NCI-H1417 (cell line): ENCODE measurements at regions not wholly inside any gene's neighbourhood (a gene's known extent, or its start where the extent isn't known, plus 50 kb on each side); places are given as distances from the start of the nearest gene placed in this dataset.
"Not testable (repeated sequence)": the region's sequence is repeated elsewhere in the genome, so short reads cannot be mapped to it uniquely, and the experiment has no call there.

ENCODE experiments used
- DNase-seq, 3 experiments: peaks; one replicate each; lab custom pipeline; 2025; lab: John Stamatoyannopoulos, UW

DNA sequence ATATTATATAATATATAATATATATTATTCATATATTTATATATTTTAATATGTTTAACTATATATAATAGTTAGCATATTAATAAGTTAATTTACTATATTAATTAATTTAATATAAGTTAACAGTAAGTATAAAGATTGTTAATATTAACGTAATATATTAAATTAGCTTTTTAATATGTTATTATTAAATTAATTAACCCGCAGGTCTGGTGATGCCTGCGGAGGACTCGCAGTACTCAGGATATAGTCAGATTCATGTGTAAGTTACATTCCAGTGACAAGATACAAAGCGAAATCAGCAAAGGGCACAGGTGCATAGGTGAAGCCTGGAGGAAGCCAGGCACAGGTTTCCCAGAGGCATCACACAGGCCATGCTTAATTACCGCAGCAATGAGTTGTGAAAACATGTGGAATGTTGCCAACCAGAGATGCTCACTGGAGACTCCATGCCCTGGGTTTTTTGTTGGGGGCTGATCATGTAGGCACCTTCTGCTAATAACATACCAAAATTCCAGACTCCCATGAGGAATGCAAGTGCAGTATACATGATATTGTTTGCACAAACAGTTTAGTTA lies 130.4 kb upstream of the MPHOSPH6 start:
- peak in 1 of 3 experiments; percentile 4 for DNase-seq

GRCh38 chr16:82298472-82298871 lies 128.4 kb upstream of the MPHOSPH6 start:
- no peak for DNase-seq

DNA sequence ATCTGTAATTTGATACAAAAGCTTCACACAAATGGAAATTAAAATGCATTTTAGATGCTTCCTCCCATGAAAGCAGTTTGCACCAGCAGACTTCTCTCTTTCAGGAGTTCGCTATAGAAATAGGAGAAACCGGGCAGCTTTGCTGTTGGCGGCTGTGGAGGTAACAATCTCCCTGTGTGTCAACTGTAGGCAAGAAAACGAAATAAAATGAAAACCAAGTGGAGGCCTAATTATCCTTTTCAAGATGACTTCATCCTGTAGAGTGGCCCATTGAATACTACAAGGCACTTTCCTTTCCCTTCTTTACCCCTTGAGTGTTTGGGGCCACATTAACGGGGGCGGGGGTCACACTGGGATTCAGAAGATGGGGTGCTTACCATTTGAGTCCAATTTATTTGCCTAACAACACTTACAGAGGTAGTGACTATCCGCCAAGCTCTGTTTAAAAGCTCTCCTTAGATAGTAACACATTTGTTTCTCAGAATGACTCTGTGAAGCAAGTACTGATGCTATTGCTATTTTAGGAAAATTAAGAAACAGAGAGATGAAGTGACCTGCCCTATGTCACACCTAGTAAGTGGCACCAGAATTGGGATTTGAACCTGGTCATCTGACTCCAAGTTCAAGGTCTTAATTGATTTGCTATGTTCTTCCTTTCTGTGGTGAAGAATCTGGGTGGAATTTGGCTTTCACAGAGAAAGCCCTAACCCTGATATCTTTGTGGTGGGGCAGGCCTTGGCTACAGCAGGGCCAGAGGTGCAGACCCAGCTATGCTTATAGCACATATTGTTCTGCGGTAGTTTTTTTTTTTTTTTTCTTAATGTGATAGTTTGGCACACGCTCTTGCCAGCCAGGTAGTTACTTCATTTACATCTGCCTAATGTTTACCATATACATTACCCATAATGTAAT lies 125.5 kb upstream of the MPHOSPH6 start:
- no peak for DNase-seq

DNA sequence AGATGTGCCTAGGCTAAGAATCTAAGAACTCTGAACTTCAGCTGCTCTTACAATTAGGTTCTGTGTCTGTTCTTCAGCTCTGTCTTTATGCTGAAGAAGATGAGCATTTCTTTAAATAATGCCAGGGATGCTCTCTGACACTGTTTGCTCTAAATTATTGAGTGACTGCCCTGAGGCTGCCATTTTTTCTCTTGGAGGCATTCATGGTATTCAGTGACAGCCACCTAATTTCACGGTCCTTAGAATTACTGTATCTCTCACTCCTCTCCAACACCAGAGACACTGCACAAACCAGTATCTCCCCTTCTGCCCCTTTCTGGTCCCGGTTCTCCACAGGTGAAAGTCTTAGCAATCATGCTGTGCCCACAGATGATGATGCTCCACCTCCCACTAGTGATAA lies 123.6 kb upstream of the MPHOSPH6 start:
- no peak for DNase-seq

- no peak for DNase-seq
Measured at GRCh38 chr16:82287937-82288336, 117.9 kb upstream of the MPHOSPH6 start.

DNA sequence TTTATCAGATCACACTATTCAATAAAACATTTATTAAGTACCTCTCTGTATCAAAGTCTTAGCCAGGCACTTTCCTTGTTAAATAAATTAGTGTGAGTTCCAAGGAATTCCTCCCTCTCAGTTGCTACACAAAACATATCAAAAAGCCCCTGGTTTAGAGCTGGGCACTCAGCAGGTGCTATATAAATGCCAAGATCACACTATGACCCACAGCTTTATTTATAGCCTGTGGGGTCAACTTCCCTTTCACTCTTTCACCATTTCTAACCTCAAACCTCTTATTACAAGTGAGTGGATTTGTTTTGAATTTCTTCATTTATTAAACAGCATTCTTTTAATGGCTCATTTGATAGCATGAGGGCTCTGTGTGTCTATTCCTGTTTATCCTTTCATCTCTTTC lies 112.6 kb upstream of the MPHOSPH6 start:
- no peak for DNase-seq

DNA sequence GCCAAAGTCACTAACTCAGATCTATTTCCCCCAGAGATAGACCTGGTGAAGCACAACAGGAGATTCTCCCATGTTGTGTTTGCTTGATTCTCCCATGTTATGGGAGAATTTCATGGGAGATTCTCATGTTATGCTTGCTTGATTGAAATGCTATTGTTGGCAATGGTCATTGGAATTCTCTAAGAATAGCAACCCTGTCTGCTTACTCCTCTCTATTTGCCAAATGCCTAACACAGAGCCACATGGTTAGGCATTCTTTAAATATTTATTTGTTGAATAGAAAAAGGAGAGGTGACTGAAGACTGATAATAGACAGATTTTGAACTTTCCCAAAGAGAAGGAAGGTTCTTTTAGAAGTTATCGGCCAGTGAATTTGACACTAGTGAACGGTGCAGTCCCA lies 111.5 kb upstream of the MPHOSPH6 start:
- DNase-seq: no peak

DNA sequence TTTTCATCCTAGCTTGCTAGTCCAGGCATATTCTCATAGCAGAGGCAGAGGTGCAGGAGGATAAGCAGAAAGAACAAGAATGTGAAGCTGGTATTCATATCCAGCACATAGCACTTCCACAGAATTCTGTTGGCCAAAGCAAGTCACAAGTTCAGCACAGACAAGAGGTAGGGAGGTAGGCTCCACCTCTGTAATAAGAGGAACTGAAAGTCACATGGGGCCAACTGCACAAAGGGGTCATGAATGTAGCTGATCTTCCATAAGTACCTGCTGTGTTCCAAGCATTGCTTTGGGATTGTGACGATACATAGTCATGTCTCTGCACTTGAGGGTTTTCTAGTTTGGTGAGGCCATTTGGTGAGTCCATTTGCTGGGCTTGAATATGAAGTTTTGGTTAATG lies 110.8 kb upstream of the MPHOSPH6 start:
- DNase-seq: no peak

DNA sequence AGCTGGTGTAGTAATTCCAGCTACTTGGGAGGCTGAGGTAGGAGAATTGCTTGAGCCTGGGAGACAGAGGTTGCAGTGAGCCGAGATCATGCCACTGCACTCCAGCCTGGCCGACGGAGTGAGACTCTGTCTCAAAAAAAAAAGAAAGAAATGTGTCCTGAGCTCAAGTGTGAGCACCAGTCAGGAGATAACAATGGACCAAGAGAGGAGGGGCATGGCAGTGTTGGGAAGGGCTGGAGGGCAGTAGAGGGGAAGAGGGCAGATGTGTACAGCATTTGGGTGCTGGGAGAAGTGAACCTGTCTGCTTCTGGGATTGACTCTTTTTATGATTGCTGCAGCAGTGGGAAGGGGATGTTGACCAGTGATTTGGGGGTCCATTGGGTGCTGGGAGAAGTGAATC lies 105.3 kb upstream of the MPHOSPH6 start:
- not testable (repeated sequence) for DNase-seq

GRCh38 chr16:82271636-82272035 lies 101.6 kb upstream of the MPHOSPH6 start:
- peak in 1 of 3 experiments; percentile 7 for DNase-seq

- not testable (repeated sequence) for DNase-seq
Measured at GRCh38 chr16:82267675-82268074, 97.7 kb upstream of the MPHOSPH6 start.

DNA sequence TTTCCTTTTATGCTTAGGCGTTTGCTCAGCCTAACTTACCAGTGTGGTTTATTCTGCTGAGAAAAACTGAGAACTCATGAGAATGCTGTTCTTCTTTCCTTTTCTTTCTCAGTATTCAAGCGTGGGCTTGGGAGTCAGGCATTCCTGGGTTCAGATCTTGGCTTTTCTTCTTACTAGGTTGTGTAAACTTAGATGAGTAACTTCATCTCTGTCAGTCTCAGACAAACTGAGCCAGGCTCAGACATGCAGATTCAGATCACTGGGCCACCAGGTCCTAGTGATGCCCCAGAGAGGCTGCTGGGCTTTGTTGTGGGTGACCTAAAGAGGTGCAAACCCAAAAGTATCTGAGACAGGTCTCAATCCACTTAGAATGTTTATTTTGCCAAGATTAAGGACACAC lies 95.8 kb upstream of the MPHOSPH6 start:
- no peak for DNase-seq

GRCh38 chr16:82264756-82265155 lies 94.7 kb upstream of the MPHOSPH6 start:
- peak in 2 of 3 experiments; percentile 6 to 71 for DNase-seq

GRCh38 chr16:82263521-82264143 lies 93.6 kb upstream of the MPHOSPH6 start:
- peak; percentile 21 to 77 (median 57) for DNase-seq

DNA sequence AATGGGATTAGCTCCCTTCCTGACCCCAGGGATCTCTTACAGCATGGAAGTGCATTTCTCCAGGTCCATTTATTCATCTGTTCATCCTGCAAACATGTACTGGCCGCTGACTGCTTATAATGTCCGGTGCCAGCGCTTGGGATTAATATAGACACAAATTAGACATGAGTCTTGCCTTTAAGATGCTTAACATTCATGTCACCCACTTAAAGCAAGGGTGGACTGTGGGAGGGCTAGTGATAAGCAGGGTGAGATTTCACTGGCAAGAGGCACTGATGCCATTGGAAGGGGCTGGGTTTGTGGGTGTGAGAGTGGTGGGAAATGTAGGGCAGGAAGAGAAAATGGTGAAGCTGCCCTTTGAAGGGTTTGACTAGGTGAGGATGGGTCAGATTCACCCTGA lies 92.2 kb upstream of the MPHOSPH6 start:
- DNase-seq: no peak

- no peak for DNase-seq
Measured at GRCh38 chr16:82260212-82260795, 90.3 kb upstream of the MPHOSPH6 start.

DNA sequence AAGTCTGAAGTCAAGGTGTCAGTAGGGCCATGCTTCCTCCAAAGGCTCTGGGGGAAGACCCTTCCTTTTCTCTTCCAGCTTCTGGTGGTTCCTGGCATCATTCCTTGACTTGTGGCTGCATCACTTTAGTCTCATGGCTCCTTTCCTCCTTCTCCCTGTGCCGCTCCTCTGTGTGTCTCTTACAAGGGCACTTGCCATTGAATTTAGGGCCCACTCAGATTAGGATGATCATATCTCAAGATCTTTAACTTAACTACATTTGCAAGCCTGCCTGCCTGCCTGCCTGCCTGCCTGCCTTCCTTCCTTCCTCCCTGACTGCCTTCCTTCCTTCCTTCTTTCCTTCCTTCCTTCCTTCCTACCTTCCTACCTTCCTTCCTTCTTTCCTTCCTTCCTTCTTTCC lies 89.7 kb upstream of the MPHOSPH6 start:
- DNase-seq: no peak

DNA sequence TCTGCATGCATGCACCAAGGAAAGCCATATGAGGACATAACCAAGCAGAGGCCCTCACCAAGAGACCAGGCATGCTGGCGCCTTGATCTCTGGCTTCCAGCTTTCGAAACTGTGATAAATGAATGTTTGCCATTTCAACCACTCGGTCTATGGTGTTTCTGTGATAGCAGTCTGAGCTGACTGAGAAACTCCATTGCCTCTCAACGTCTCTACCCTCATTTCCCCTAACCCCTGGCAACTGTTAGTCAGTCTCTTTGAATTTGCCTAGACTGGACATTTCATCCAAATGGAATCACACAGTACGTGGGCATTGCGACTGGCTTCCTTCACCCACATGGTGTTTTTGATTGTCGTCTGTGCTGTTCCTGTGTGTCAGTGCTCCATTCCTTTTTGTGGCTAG lies 88.0 kb upstream of the MPHOSPH6 start:
- DNase-seq: no peak

GRCh38 chr16:82252582-82252981 lies 82.6 kb upstream of the MPHOSPH6 start:
- DNase-seq: no peak

DNA sequence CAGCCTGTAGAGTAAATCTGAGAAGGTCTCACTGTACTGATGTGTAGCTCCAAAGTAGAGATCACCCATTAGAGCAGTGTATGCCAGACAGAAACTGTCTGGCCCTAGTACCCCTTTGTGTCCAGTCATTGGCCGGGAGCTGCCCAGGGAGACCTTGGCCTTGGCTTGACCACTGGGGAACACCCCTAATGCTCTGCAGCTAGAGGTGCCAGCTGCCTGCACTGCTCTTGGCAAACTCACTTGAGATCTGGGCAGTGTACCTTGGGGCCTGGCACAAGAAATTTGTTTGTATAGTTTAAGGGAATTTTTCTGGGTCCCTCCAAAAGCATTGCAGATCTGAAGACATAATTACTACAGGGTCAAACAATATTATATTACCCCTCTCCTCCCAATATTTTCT lies 78.7 kb upstream of the MPHOSPH6 start:
- DNase-seq: no peak

- no peak for DNase-seq
Measured at GRCh38 chr16:82248012-82248656, 78.1 kb upstream of the MPHOSPH6 start.

DNA sequence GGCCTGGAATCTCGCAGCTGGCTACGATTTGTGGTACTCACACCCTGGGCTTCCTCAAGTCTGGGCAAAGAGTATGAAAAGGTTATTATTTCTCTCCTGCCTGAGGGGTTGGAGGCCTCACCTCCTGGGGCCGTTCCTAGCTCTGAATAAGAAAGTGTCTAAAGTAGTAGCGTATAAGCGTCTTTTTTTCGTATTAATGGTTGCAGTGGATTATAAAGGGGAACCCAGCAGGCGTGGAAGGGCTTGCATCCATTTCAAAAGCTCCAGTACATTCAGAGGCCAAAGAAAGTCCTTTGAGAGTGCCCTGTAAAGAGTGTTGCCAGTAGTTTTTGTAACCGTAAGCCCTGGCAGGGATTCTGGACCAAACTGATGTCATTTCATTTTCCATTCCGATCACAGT lies 72.2 kb upstream of the MPHOSPH6 start:
- DNase-seq: no peak
